GM19372 (cell line): ENCODE measurements at regions not wholly inside any gene's neighbourhood (a gene's known extent, or its start where the extent isn't known, plus 50 kb on each side); places are given as distances from the start of the nearest gene placed in this dataset.

Experiments
- ATAC-seq: cut with Tn5 transposase; IDR thresholded peaks from one replicate; pipeline ENCODE4 v1.9.1; 2021; ENCODE audit warnings: mild to moderate bottlenecking, low read depth, moderate library complexity; ENCODE audit not compliant: unreplicated experiment

DNA sequence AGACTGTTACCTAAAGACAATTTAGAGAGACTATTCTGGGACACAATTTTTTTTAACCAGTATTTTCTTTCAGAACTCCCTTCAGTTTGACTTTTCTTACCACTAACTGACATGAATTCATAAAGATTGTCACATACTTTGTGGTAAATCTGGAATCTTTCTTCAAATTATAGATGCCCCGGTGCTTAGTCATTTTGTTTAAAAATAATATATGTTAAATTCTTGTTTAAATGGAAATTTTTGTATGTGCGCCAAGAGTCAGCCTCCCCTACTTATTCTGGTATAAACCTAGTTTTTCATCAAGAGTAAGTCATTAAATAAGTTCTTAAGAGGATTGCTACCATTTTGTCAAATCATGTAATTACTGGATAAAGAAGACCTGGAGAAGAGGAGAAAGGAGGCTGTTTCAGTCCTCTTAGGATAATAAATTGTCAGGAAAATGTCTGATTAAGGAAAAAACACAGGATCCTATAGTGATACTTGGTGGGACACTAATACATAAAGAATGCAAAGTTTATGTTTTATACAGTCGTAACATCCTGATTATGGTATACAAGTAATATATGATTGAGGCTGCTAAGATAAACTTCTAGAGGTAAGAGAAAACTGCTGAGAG lies 424.4 kb downstream of the PMP22 start:
- no peak for ATAC-seq

GRCh38 chr17:14838567-14838966 lies 426.6 kb downstream of the PMP22 start:
- ATAC-seq: no peak

DNA sequence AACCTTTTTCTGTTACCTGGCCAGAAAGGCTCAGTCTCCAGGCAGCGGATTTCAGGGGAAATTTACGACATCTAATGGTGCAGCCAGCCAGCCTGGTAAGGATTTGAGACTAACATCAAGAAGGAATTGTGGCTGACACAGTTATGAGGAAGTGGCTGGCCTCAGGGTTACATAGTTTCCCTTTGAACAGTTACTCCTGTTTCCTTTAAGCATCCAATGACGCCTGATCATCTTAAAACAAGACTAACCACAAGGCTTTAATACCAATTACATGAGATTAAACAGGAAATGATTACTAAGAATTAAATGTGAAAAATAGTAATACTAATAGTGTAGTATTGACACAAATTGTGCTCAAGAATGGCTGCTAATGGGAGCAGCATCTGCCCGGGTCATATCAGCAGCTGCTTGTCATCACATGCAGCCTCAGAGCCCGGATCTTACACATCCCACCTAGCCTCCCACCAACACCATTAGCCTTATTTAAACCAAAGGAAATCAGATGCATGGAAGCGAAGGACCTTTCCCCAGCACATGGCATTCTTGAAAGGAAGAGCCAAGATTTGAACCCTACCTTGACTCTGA lies 431.8 kb downstream of the PMP22 start:
- no peak for ATAC-seq

GRCh38 chr17:14831491-14831890 lies 433.6 kb downstream of the PMP22 start:
- ATAC-seq: no peak

DNA sequence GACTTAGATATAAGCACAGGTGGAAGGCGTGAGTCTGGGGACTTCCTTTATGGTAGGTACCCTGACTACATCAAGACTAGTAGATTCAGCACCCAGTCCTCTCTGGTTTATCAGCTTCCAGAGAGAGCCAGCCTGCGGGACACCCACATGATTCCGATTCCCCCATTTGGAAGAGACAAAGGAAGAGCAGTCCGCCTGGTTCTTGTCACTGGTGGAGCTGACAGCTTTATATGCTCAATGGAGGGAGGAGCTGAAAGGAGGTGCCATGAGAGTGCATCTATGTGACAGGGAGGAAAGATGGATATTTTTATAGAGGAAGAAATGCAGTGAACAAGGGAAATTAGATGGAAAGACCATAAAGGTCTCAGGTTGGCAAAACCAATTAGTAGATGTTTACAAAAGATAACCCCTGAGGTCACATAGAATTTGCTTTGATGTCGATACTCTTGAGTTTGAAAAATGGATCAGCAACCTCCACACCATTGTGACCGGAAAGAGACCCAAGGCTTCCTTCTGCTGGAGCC lies 437.7 kb downstream of the PMP22 start:
- ATAC-seq: no peak

- no peak for ATAC-seq
Observed at GRCh38 chr17:14826358-14826757, 438.8 kb downstream of the PMP22 start.

GRCh38 chr17:14818469-14818868 lies 446.7 kb downstream of the PMP22 start:
- no peak for ATAC-seq

DNA sequence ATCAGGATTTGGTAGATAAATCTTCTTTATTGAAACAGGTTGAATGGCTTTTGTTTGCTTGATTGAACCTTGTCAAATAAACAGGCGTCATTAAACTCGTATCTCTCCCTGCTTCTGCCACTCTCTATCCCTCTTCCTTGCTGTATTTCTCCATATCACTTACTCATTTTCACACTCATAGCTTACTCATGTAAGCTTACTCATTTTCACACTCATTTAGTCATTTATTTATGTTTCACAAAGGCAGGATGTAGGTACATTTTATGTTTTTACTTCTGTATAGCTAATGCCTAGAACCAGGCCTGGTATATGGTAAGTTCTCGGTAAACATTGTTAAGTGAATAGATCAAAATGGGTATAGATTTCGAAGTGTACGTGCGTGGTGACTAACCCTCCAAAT lies 450.0 kb downstream of the PMP22 start:
- ATAC-seq: no peak

DNA sequence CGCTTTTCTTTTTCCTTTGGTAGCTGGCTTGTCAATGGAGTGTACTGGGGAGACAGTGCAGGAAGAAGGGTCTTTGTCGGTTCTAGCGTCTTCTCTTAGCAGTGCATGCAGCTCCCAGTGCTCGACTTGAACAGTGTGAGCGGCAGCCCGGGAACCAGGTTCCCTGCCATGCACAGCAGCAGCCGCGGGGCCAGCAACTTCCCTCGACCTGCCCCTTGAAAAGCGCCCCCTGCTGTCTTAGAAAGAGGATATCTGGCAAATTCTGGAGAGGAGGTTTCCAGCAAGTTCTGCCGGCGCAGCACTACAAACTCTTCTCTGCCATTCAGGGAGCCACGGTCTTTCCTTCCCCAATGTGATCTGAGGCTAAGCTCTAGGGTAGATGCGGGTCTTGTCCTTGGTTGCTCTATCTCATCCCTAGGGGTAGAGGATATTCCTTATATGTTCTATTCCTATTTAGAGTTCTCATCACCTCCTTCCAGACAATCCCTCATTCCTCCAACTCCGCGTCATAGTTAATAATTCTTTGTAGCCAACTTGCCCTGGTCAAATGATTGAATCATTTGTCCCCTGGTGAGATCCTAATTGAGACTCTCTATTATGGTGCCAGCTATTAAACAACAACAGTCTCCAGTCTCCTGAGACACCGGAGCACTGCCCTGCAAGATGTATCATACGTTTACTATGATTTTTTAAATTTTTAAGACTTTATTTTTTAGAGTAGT lies 451.3 kb downstream of the PMP22 start:
- ATAC-seq: no peak

- no peak for ATAC-seq
Observed at GRCh38 chr17:14808425-14808824, 456.7 kb downstream of the PMP22 start.

- ATAC-seq: no peak
Observed at GRCh38 chr17:14805348-14805747, 459.8 kb downstream of the PMP22 start.

- ATAC-seq: no peak
Observed at GRCh38 chr17:14803826-14804225, 461.3 kb downstream of the PMP22 start.

DNA sequence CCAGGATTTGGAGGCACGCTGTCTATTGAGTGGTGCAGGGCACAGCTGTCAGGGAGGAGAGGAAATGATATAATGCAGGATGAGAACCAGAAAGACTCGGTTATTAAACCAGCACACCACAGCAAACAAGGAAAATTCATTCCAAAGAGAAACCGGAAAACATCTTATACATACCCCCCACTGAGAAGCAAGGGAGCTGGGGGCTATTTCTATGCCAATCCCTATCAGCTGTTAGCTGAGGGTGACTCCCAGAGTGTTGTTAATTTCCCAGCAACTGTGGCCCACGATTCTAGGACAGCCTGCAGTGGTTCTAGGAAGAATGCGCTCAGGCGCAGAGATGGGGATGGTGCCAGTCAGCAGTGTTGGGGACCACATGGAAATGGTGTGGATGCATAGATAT lies 467.3 kb downstream of the PMP22 start:
- ATAC-seq: no peak

DNA sequence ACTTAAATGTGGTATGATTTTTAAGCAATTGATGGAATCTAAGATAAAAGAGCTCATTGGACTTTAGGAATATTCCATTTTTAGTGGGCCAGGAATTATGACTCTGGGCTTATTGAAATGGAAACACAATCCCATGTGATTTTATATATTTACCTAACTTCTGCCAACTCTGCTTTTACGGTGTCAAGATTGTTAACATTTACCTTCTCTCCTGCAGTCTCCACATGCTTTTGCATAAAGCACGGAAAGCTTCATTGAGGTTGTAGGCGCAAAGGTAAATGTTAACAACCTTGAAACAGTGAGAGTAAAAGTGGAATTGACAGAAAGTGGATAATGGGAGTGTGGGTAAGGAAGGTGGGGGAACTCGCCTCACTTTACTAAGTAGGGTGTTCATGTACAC lies 468.1 kb downstream of the PMP22 start:
- no peak for ATAC-seq

DNA sequence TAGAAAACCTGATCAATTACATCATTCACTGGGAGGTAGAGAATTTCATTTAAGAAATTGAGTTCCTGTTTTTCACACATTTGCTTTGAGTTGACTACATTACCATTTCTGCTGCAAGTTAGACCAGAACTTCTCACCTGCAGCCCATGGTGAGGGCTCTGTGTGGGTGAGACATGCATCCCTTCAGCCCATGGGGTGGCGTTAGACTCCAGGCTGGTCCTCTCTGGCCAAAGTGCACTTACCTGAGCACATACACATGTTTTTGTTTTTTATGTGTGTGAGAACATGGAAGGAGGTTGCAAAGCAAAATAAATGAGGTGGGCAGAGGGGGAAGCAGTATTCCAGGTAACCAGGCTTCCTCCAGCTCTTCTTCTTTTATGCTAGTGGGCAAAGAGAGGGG lies 470.2 kb downstream of the PMP22 start:
- no peak for ATAC-seq

DNA sequence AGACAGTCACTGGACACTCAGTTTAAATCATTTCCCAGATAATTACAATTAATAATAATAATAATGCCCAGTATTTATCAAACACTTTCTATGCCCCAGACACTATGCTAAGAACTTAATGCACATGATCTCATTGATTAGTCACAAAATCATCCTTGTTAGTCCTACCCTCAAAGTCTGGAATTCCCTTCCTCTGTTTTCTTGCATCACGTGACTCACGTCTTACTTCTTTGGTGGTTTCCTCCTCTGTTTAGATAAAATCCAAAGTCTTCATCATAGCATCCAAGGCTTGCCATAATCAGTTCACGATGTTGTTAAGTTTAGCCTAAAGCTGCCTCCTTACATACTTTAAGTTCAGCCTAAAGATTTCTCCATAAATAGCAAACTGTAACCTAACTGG lies 471.9 kb downstream of the PMP22 start:
- no peak for ATAC-seq

DNA sequence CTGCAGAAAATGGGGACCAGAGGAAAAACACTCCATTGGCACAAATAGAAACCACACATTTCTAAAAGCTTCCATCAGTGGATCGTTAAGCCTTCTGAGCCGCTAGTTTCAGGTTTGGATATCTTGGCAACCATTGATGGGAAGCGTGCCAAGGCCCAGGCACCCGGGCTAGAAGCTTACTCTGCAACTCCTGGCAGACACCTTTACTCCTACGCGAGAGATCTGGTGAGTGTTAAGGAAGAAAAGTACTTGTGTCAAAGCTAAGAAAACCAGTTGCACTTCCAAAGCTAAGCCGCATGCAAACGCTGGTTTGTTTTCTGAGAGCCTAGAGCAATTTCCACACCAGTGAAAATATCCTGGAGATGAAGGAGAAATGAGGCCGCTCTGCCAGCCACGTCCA lies 472.4 kb downstream of the PMP22 start:
- no peak for ATAC-seq

DNA sequence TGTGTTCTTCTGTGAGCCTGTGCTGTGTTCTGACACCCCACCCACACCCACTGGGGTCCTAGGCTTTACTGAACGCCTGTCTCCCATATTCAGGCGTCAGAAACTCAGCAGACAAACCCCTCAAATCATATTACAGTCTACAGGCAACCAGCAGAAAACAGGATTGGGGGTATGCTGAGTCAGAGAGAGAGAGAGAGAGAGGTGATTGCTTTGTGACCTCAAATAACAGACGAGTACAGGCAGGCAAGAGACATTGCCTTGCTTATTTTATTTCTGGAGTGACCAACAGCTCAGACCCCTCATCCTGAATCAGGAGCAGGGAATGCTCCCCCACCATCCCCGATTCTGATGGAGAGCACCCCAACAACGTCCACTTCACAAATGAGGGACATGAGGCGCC lies 473.9 kb downstream of the PMP22 start:
- ATAC-seq: no peak

GRCh38 chr17:14790521-14790920 lies 474.6 kb downstream of the PMP22 start:
- ATAC-seq: no peak

DNA sequence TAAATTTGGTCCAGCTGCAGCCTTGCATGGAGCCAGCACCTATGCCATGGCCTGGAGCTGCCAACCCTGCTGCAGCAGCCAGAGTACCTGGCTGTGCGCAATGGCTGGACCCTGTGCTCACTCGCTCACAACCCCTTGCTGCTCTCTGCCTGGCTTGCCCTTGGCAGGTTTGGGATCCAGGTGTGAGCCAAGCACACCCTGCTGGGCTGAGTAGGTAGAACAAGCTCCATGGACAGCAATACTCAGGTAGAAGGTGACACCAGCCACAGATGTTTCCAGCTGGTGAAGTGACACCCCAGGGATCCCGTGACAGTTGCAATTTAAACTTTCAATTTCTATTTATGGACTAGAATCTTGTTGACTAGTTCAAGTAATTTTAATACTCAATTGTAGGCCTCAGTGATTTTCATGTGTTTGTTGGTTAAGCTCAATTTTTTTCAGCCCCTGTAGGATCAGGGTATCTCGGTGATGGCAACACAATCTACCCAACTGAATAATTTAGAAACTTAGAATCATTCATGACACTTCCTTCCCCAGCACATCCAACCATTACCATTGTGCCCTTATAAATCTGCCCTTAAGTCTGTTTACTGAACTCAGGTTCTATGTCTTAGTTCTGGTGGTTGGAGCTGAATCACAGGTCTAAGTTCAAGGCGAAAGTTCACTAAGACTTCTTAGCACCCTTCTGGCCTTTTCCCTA lies 480.0 kb downstream of the PMP22 start:
- peak; percentile 91 for ATAC-seq

- no peak for ATAC-seq
Observed at GRCh38 chr17:14781123-14781522, 480.2 kb downstream of the HS3ST3B1 start.
